ENCODE measurements at regions not wholly inside any gene's neighbourhood (a gene's known extent, or its start where the extent isn't known, plus 50 kb on each side); places are given as distances from the start of the nearest gene placed in this dataset.

- Histone ChIP-seq H3K4me1 (ENCODE audit: control insufficient read depth in 4 of 4, insufficient read depth in 4 of 4, low read length in 3 of 4) (peaks cover 1 to 17% (median 12%) of the 10 kb centered on the region in 4 donors), H3K4me3 (ENCODE audit: low read depth in 1 of 3, low read length in 3 of 3) (no peak overlapping the region), H3K27me3 (ENCODE audit: control insufficient read depth in 4 of 4, insufficient read depth in 4 of 4, low read length in 3 of 4) (no peaks in the 10 kb centered on the region), H3K27ac (ENCODE audit: low read depth in 1 of 2, low read length in 2 of 2) (no peak overlapping the region), H3K9ac (ENCODE audit: low read depth in 1 of 2, low read length in 2 of 2) (no peak overlapping the region), H3K9me3 (ENCODE audit: control insufficient read depth in 4 of 4, low read length in 3 of 4) (no peaks in the 10 kb centered on the region), H3K36me3 (ENCODE audit: control insufficient read depth in 4 of 4, insufficient read depth in 3 of 4, low read depth in 1 of 4, low read length in 3 of 4) (no peaks in the 10 kb centered on the region)
- no peak for DNase-seq (ENCODE audit: low spot score)
- TF ChIP-seq HNF4A (conservative IDR thresholded peaks at IDR 0.05) (no peak), YY1 (IDR thresholded peaks at IDR 0.05) (no peak), HNF4G (IDR thresholded peaks at IDR 0.05) (no peak), TAF1 (conservative IDR thresholded peaks at IDR 0.05) (no peak), FOXA1 (IDR thresholded peaks at IDR 0.05) (no peak), RAD21 (IDR thresholded peaks at IDR 0.05) (no peak), RXRA (IDR thresholded peaks at IDR 0.05) (no peak), REST (IDR thresholded peaks at IDR 0.05) (no peak), FOXA2 (IDR thresholded peaks at IDR 0.05) (no peak), ATF3 (IDR thresholded peaks at IDR 0.05) (no peak), MAX (IDR thresholded peaks at IDR 0.05) (no peak)
- 88% methylated on average over 2 of the region's 2 CpGs for WGBS
Measured at GRCh38 chr20:22495789-22496188, 88.6 kb downstream of the FOXA2 start.

GRCh38 chr20:22495172-22495571, 89.2 kb downstream of the FOXA2 start:
- 95% methylated on average over 2 of the region's 2 CpGs for WGBS
- TF ChIP-seq EGR1 (IDR thresholded peaks at IDR 0.05; ENCODE audit: low read depth in 2 of 2), result no peak
- no peak for TF ChIP-seq ATF3 (IDR thresholded peaks at IDR 0.05)
- no peak for TF ChIP-seq SP1 (IDR thresholded peaks at IDR 0.05)
- no peak for TF ChIP-seq REST (IDR thresholded peaks at IDR 0.05)
- no peak for TF ChIP-seq HNF4G (IDR thresholded peaks at IDR 0.05)
- no peak for TF ChIP-seq FOXA1 (IDR thresholded peaks at IDR 0.05)
- TF ChIP-seq NR2F2 (IDR thresholded peaks at IDR 0.05), result no peak
- no peak for TF ChIP-seq TAF1 (conservative IDR thresholded peaks at IDR 0.05)
- no peak for TF ChIP-seq JUND (IDR thresholded peaks at IDR 0.05)
- no peak for TF ChIP-seq GABPA (IDR thresholded peaks at IDR 0.05 in 1 of 2, conservative IDR thresholded peaks at IDR 0.05 in 1 of 2)
- TF ChIP-seq RAD21 (IDR thresholded peaks at IDR 0.05), result no peak
- no peak for TF ChIP-seq YY1 (IDR thresholded peaks at IDR 0.05)
- TF ChIP-seq CTCF (IDR thresholded peaks at IDR 0.05; ENCODE audit: low read depth, low read length, missing input control), result no peak
- TF ChIP-seq FOXA2 (IDR thresholded peaks at IDR 0.05), result no peak
- TF ChIP-seq HNF4A (conservative IDR thresholded peaks at IDR 0.05), result no peak
- no peak for TF ChIP-seq MAX (IDR thresholded peaks at IDR 0.05)
- Histone ChIP-seq H3K27ac (ENCODE audit: low read depth in 1 of 2, low read length in 2 of 2) (no peak overlapping the region), H3K27me3 (ENCODE audit: control insufficient read depth in 4 of 4, insufficient read depth in 4 of 4, low read length in 3 of 4) (no peaks in the 10 kb centered on the region), H3K9me3 (ENCODE audit: control insufficient read depth in 4 of 4, low read length in 3 of 4) (no peaks in the 10 kb centered on the region), H3K4me3 (ENCODE audit: low read depth in 1 of 3, low read length in 3 of 3) (no peak overlapping the region), H3K36me3 (ENCODE audit: control insufficient read depth in 4 of 4, insufficient read depth in 3 of 4, low read depth in 1 of 4, low read length in 3 of 4) (no peaks in the 10 kb centered on the region), H3K4me1 (ENCODE audit: control insufficient read depth in 4 of 4, insufficient read depth in 4 of 4, low read length in 3 of 4) (peaks cover 1 to 23% (median 16%) of the 10 kb centered on the region in 4 donors), H3K9ac (ENCODE audit: low read depth in 1 of 2, low read length in 2 of 2) (no peak overlapping the region)
- no peak for DNase-seq (ENCODE audit: low spot score)

Measured in liver (tissue), 8 donors.